HG03039 (cell line): ENCODE measurements at regions not wholly inside any gene's neighbourhood (a gene's known extent, or its start where the extent isn't known, plus 50 kb on each side); places are given as distances from the start of the nearest gene placed in this dataset.
"Not testable (repeated sequence)": the region's sequence is repeated elsewhere in the genome, so short reads cannot be mapped to it uniquely, and the experiment has no call there.

Source experiments
- ATAC-seq: cut with Tn5 transposase; IDR thresholded peaks from one replicate; pipeline ENCODE4 v1.9.1; 2021; ENCODE audit warnings: mild to moderate bottlenecking, moderate library complexity; ENCODE audit not compliant: unreplicated experiment

DNA sequence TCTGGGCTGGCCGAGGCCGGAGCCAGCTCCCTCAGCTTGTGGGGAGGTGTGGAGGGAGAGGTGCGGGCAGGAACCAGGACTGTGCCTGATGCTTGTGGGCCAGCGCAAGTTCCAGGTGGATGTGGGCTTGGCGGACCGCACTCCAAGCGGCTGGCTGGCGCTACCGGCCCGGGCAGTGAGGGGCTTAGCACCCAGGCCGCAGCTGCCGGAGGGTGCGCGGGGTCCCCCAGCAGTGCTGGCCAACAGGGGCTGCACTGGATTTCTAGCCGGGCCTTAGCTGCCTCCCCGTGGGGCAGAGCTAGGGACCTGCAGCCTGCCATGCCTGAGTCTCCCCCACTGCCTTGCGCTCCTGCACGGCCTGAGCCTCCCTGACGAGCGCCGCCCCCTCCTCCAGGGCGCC is 242.8 kb downstream of the CCSER2 start:
- ATAC-seq = no peak

DNA sequence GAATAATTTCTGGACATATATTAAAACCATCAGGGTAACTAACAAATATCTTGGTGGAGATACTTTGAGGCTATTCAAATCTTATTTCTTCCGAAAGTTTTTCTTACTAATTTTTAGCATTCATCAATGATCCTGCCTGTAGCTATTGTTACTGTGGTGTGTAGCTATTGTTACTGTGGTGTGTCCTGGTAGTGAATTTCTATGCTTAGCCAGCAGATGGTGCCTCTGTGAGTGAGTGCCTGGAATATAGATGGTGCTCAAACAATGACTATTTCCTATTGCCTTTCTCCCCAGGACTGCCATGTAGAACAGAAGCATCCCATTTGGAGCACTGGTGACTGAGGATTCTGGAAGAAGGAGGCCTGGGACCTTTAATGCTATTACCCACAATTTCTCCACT is 245.7 kb downstream of the CCSER2 start:
- no peak for ATAC-seq

DNA sequence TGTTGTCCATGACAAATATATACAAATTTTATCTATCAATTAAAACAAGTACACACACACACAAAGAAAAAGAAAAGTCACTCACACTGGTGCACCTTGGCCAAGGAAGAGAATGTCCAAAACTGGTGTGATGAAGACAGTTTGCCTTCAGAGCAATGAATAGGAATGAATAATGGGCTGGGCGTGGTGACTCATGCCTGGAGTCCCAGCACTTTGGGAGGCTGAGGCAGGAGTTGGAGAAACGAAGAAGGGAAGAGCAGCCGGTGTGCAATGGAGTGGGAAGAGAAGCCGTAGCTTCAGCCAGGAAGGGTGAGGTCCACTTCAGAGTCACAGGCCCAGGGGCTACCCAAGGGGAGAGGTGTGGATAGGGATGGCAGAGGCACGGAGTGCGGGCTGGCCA is 253.6 kb downstream of the CCSER2 start:
- ATAC-seq = no peak

DNA sequence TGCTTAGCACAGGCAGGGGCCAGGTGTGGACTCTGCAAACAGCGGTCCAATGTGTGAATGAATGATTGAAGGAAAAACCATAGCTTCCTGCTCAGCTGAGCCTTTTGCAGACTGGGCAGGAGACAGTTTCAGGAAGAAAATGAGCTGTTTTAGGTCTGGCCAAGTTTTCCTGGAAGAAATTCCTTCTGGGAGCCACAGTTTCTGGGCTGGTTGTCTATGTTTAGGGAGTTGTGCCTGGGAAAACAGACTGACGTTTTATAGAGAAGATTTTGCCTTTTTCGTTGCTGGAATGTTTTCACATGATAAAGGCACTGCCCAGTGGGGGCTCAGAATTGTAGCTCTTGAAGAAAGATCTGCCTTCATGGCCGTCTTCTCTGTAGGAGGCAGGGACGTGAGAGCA is 255.1 kb downstream of the CCSER2 start:
- no peak for ATAC-seq

DNA sequence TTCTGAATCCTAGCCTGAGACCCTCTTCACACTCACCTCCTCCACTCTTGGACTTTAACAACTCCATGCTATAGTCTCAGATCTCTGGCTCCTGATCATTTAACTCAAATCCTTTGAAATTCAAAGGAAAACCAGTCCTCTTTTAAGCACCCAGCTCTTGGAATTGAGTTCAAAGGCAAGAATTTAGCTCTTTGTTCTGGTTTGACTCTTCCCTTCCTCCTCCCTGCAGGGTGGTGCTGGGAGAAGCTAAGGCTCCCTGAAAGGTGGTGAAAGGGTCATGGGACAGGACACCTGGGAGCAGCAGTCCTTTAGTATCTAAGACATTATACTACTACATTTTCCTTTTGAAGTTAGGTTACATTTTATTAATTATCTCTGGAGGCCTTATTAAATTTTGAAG is 259.4 kb downstream of the CCSER2 start:
- ATAC-seq = no peak

DNA sequence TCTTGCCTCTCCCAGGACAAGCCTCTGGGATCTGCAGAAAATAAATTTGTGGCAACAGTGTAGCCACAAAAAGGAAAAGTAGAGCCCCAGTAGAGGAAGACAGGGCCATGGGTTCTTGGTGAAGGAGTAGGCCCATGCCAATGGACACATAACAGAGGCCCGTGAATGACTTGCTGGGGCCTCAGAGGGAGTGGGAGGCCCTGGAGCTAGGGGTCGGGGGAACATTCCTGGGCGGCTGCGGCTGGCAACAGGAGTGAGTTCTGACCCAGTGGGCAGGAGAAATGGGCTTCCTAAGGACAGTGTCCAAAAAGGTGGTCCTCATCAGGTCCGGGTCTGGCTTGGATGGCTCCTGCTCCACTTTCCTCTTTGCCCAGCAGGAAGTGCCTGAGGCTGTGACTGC is 260.0 kb downstream of the CCSER2 start:
- ATAC-seq = no peak

DNA sequence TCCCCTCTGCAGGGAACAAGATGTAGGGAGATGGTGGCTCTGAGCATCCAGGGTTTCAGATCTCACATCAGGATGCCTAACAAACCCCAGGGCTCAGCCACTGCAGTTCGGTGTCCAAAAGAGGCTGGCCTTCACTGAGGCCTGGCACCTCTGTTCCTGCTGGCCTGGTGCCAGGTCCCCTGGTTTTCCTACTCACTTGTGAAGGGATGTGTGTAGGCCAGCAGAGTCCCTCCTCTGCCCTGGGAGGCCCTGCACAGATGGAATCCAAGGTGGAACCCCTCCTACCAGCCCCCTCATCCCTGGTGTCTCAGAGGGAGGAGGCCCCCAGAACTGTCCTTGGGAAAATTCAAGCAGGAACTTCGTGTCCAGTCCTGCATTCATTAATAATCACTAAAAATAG is 260.6 kb downstream of the CCSER2 start:
- ATAC-seq = no peak

DNA sequence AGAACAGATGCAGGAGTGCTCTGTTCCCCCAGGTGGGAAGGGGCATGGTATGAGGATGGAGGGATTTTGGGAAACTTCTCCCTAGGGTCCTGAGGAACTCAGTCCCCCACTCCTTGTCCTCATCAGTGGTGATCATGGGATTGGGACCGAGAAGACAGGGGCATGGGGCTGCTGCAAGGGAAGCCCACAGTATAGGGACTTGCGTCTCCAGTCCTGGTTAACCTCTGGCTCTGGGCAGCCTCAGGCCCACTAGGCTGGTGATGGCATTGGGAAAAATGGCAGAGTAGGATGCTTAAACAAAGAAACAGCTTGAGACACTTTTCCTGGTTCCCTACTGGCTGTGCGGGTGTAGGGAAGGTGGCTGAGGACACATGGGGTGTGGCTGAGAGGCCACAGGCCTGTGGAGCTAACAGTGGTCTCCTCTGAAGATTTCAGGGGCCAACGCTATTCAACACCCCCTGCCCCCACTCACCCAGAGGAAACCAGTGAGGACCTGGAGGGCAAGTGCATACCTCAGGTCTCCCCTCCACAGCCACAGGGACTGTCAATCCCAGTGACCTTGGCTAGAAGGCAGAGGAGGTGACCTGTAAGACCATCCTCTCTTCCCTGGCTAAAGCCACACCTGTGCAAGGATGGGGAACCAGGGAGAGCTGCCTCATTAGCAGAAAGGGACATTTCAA is 261.3 kb downstream of the CCSER2 start:
- no peak for ATAC-seq

DNA sequence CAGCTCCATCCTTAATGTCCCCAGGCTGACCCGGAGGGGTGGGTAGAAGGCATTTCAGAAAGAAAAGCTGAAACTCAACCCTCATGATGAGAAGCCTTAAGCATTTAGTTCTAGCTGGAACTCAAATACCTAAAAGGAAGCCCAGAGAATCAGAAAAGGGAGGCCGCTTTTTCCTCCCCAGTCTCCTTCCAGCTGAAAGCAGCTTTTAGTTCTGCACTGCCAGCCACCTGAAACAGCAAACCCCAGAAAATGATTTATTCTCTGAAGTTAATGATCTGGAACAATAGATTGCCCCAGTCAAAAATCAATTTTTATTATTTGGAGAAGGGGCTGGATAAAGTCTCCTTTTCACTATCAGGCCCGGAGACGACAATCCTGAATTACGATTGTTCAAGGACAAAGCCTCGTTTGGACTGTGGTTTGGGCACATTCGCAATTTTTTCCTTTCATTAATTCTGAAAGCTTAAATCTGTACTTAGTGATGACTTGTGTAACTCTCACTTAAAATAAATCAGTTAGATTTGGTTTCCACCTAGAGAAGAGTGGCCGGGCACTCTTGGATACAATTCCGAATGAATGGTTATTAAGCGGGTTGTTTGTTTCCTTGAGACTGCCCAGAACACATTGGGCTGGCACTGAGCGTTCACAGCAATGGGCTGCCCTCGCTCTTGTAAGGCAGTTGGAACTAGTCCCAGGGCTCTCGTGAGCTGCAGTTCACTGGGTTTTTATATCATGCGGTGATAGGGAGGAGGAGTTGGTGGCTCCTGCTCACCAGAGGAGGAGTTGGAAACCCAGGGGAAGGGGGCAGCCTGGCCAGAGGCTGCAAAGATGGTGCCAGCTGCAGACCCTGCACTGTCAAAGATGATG is 262.2 kb downstream of the CCSER2 start:
- ATAC-seq = no peak

DNA sequence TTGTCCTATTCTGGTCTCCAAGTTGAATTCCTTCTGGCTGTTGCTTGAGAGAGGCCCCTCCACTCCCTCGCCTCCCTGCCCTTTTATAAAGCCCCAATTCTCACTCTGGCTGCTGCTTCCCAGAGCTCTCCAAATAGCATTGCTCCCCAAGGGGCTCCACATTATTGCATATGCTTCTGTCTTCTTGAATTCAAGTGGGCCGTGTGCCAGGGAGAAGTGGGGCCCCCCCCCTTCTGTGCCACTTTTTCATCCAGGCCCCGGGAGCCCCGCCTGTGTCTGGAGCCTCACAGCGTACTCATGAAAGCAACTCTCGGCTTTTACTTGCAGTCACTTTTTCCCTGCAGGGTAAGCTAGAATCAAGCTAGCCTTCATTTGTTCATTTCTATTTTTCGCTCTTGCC is 265.1 kb downstream of the CCSER2 start:
- ATAC-seq = no peak

DNA sequence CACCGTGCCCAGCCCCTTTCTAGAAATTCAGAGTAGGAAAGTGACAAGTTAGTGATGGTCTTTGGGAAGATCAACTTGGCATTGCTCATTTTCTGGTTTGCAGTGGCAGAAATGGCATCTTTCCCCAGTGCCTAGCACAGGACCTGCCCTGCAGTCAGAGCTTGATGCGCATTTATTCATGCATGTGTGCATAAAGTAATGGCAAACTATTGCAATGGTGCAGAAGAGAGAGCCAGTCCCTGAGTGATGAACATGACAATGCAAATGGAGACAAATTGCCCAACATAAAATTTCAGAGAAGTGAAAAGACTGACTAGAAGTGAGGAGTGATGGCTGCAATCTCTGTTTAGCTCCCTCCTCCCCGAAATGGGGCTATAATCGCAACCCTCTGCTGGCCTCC is 268.2 kb downstream of the CCSER2 start:
- ATAC-seq = no peak

DNA sequence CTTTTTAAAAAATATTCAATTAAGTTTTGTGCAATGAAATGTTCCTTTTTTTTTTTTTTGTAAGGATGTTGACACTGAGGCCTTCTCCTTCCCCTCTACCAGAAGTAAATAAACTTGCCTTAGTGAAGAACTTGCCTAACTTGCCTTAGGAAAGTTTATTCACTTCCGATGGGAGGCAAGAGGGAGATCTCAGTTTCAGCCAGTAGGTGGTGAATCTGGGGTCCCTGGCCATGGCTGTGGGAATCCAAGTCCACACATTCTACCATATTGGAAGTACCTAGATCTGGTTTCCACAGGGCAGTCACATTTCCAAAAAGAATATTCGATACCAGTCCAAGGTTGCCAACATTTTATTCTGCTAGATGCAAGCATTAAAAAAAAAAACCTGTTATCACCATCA is 270.9 kb downstream of the CCSER2 start:
- no peak for ATAC-seq

DNA sequence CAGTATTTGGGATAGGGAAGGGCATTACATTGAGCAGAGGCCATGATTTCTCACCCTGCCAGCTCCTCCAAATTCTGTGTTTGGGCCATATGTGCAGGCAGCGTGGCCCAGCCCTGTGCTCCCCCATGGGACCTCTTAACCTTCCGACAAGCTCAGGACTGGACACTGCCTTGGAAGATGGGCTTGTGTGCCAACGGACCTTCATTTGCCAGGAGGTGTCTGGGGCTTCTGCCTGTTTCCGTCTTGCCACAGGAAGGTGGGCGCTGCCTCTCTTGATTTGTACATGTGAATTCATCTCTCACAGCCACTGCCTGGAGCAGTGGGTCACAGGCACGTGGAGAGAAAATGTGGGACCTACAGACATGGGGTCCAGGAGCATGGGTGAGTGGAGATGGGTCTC is 272.6 kb downstream of the CCSER2 start:
- ATAC-seq = no peak

DNA sequence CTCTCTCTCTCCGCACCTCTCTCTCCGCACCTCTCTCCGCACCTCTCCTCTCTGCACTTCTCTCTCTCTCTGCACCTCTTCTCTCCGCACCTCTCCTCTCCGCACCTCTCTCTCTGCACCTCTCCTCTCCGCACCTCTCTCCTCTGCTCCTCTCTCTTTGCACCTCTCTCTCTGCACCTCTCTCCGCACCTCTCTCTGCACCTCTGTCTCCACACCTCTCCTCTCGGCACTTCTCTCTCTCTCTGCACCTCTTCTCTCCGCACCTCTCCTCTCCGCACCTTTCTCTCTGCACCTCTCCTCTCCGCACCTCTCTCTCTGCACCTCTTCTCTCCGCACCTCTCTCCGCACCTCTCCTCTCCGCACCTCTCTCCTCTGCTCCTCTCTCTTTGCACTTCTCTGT is 274.2 kb downstream of the CCSER2 start:
- ATAC-seq = not testable (repeated sequence)

DNA sequence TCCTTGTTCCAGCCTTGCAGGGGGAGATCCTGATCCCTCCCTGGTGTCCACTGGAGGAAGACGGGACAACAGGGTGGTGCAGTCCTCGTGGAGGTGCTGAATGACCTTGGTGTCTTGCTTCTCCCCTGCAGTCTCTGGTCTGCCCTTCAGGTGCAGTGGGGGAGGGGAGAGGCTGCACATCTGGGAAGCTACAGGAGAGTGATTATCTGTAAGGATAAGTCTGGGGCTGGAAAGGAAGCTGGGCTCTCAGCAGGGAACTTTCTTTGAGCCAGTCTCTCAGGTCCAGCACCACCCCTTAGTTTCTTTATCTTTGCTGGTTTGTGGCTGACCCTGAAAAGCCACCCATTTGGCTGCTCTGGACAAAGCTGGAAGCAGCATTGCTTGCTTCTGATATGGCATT is 275.6 kb downstream of the CCSER2 start:
- no peak for ATAC-seq

DNA sequence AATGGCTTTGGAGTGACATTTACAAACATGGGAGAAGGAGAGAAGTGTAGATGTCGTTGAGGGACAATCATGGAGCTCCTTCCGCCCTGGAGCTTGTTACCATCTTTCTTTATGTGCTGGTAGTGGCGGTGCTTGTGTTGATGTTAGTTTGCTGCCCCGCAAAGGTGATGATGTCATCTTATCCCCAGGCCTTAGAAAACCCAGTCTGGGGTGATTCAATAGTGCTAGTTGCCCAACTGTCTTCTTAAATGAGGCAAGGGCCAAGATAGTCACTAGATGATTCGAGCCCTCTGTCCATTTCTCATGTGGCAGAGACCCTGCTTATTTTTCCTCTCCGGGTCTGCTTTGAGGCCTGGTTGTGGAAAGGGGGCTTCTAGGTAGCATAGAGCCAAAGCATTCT is 277.4 kb downstream of the CCSER2 start:
- no peak for ATAC-seq

DNA sequence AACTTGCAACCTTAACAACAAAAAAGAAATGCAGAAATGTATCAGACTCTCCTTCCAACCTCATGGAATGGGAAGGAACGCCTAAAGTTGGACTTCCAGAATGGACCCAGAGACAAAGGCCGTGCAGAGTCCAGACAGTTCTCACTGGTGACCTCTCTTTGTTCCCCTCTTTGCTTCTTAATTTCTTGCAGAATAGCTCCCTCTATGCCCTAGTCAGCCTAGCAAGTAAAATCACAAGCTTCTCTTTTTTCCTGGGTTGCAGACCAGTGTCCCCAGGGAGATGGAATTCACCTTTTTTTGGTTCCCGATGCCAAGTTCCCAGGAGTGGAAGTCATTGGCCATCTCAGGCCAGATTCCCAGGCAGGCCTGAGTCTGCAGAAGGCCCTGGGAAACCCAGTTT is 278.0 kb downstream of the CCSER2 start:
- ATAC-seq = no peak

DNA sequence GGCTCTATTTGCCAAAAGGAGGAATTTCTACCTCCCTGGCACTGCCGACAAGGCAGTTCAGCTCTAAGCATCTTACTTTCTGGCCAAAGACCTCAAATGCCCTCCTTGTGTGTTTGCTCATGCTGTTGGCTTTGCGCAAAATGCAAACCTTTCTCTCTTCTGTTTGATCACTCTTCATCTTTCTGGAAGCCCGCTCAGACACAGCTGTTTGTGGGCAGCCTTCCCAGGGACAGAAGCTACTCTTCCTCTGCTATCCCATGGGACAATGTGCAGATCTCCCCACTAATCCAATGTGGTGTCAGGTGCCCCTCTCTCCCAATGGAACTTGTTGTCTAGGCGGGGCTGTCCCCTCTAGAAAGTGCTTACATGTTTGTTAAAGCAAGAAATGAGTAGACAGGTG is 278.7 kb downstream of the CCSER2 start:
- ATAC-seq = no peak

DNA sequence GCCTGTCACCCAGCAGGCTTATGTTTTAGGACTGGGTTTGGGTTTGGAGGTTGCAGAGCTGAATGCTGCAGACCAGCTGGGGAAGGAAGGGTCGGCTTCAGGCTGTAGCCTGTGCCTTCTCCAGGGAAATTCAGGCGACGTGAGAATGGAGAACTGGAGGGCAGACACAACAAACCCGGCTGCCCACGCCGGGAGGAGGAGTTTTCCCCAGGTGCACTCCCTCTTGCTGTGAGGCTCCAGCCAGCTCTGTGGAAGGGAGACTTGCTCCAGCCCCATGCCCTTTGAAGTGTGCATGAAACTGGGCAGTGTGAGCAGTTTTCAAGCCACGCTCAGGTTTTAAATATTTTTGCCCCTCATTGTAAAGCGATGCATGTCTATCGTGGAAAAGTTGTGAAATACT is 279.1 kb downstream of the CCSER2 start:
- ATAC-seq = no peak

DNA sequence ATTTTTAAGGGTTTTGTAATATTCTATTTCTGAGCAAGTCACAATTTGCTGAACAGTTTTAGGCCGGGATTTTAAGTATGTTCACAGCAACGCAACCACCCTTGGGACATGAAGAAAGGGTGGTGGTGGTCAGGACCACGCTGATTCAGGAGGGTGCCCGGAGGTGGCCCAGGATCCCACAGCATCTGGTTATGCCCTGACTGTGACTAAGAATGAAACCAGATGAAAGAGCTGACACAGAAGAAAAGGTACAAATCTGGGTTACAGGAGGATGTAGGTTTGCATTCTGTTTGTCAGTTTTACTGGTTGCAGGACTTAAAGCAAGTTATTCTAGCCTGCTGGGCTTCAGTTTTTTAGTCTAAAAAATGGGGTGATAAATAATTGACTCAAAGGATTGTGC is 279.7 kb downstream of the CCSER2 start:
- peak; percentile 55 for ATAC-seq

DNA sequence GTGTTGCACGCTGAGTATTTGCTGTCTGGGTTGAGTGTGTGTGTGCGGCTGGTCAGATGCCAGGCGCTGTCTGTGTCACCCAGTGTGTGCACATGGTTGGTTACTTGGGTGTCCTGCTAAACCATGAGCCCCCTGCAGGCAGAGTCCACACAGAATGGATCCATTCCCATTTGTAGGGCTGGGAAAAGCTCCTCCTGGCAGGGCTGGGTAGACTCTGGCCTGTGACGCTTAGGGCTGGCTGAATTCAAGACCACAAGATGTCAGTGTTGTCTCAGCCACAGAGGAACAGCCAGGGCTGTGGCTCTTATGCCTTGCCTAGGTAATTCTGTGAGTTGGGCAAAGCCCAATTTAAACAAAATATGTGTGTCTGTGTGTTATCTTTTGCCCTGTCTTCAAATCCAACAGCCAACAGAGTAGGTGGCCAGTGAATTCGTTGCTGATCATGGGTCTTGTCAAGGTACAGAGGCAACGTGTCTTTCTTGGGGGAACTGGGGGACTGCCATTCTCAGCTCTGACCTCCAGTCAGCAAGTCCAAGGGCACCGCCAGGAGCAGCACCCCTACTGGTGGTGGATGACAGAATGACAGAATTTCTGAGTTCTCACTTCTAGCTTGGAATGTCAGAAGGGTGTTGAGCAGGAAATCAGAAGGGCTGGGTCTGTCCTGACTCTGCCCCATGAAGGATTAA is 285.1 kb downstream of the CCSER2 start:
- no peak for ATAC-seq
